H1 (cell line): ENCODE measurements at regions not wholly inside any gene's neighbourhood (a gene's known extent, or its start where the extent isn't known, plus 50 kb on each side); places are given as distances from the start of the nearest gene placed in this dataset.

Source experiments
- ATF2 ChIP-seq: IDR thresholded peaks from 2 replicates; pipeline ENCODE4 v1.6.1; 2012; ENCODE audit warnings: low read length, inconsistent platforms
- SIX5 ChIP-seq: IDR thresholded peaks from 2 replicates; pipeline ENCODE4 v1.6.1; 2011; ENCODE audit warnings: mild to moderate bottlenecking, low read depth, low read length
- TAF1 ChIP-seq: IDR thresholded peaks from 2 replicates; pipeline ENCODE4 v1.6.1; 2011; ENCODE audit warnings: mild to moderate bottlenecking, low read depth, low read length
- TAF7 ChIP-seq: optimal IDR thresholded peaks from 2 replicates; pipeline ENCODE3; 2011; ENCODE audit warnings: low read depth, mild to moderate bottlenecking, inconsistent platforms, low read length, moderate library complexity, borderline replicate concordance

GRCh38 chr11:97956904-97957303, 1063.8 kb upstream of the CNTN5 start (continued):
- TF ChIP-seq ATF2 (no peak), TAF1 (no peak), SIX5 (no peak), TAF7 (no peak)
